B cell (primary cell): ENCODE measurements at regions not wholly inside any gene's neighbourhood (a gene's known extent, or its start where the extent isn't known, plus 50 kb on each side); places are given as distances from the start of the nearest gene placed in this dataset.

ENCODE experiments used
- ATAC-seq: fragments of 200-7000 bp; cut with Tn5 transposase; one replicate; pipeline ENCODE4 v1.10.0; 2021; ENCODE audit warnings: low read depth, mild to moderate bottlenecking, moderate number of reproducible peaks, moderate library complexity
- CTCF ChIA-PET: fragments of 350-600 bp; sonication (Branson Sonifier 250); formaldehyde crosslinking; loops from one replicate; lab custom pipeline; 2021; ENCODE audit warnings: antibody characterized with exemption, inconsistent platforms; lab: Charles Lee
- POLR2A ChIA-PET: fragments of 350-600 bp; sonication (Branson Sonifier 250); formaldehyde crosslinking; loops from one replicate; lab custom pipeline; 2021; ENCODE audit warnings: antibody characterized with exemption; lab: Charles Lee
- DNase-seq: peaks from one replicate; pipeline ENCODE4 v3.0.0; 2013
- H2AFZ ChIP-seq: 2 replicates; pipeline ENCODE4 v1.6.1; 2012; ENCODE audit warnings: mild to moderate bottlenecking, low read depth, low read length; ENCODE audit not compliant: insufficient read depth, poor library complexity, severe bottlenecking
- H3K27ac ChIP-seq, 2 donors: 1 replicate in 1 of 2; 2 replicates in 1 of 2; pipeline ENCODE4 v1.5.1; 2012 to 2013; ENCODE audit warnings: low read length in 2 of 2, mild to moderate bottlenecking in 2 of 2, moderate library complexity in 1 of 2
- H3K27me3 ChIP-seq, 4 experiments: fragments of 200-600 bp in 1 of 4; sonication (generic) in 1 of 4; replicated peaks in 1 of 4; 1 replicate in 2 of 4; 2 replicates in 2 of 4; pipeline versions ENCODE4 v1.6.1 to v1.7.0; 2013 to 2016; ENCODE audit warnings: low read length in 3 of 4, mild to moderate bottlenecking in 2 of 4, mixed read lengths in 1 of 4, moderate library complexity in 1 of 4; ENCODE audit not compliant: insufficient read depth in 4 of 4, control insufficient read depth in 3 of 4; ENCODE audit errors: control extremely low read depth in 1 of 4
- H3K36me3 ChIP-seq, 2 experiments: replicated peaks in 1 of 2; 1 replicate in 1 of 2; 2 replicates in 1 of 2; pipeline versions ENCODE4 v1.6.1 to v1.7.1; 2013; ENCODE audit warnings: low read length in 1 of 2; ENCODE audit not compliant: insufficient read depth in 2 of 2, control insufficient read depth in 1 of 2; ENCODE audit errors: control extremely low read depth in 1 of 2, extremely low read depth in 1 of 2
- H3K4me1 ChIP-seq, 2 donors: fragments of 200-600 bp in 1 of 2; sonication (generic) in 1 of 2; 1 replicate in 1 of 2; 2 replicates in 1 of 2; pipeline versions ENCODE4 v1.5.1 to v1.6.1; 2013 to 2017; ENCODE audit warnings: low read length in 2 of 2; ENCODE audit not compliant: control insufficient read depth in 2 of 2, insufficient read depth in 2 of 2
- H3K4me2 ChIP-seq: replicated peaks from 2 replicates; pipeline ENCODE3; 2012; ENCODE audit warnings: mild to moderate bottlenecking, low read depth, low read length; ENCODE audit not compliant: poor library complexity, severe bottlenecking
- H3K4me3 ChIP-seq, 5 experiments: fragments of 200-600 bp in 1 of 5; sonication (generic) in 1 of 5; 1 replicate in 3 of 5; 2 replicates in 2 of 5; pipeline versions ENCODE4 v1.5.1 to v1.7.0; 2011 to 2016; ENCODE audit warnings: low read length in 4 of 5, mild to moderate bottlenecking in 4 of 5, low read depth in 2 of 5, control low read depth in 1 of 5, moderate library complexity in 1 of 5; ENCODE audit not compliant: insufficient read depth in 1 of 5; ENCODE audit errors: control extremely low read depth in 1 of 5, extremely low read depth in 1 of 5
- H3K79me2 ChIP-seq: fragments of 200-600 bp; sonication (generic); one replicate; pipeline ENCODE4 v1.6.0; 2016; ENCODE audit warnings: low read length; ENCODE audit not compliant: control insufficient read depth, insufficient read depth
- H3K9ac ChIP-seq: fragments of 200-600 bp; sonication (generic); 2 replicates; pipeline ENCODE4 v1.6.1; 2017; ENCODE audit warnings: mild to moderate bottlenecking, low read length, moderate library complexity
- H3K9me3 ChIP-seq, 3 donors: one replicate each; pipeline versions ENCODE4 v1.6.1 to v1.7.1; 2013; ENCODE audit warnings: low read length in 2 of 3; ENCODE audit not compliant: control insufficient read depth in 2 of 3, insufficient read depth in 1 of 3; ENCODE audit errors: control extremely low read depth in 1 of 3
- H4K20me1 ChIP-seq: 2 replicates; pipeline ENCODE4 v1.6.0; 2012; ENCODE audit warnings: mild to moderate bottlenecking, low read length; ENCODE audit not compliant: insufficient read depth, control insufficient read depth, poor library complexity, severe bottlenecking
- H3K27ac Mint-ChIP-seq: one replicate; pipeline ENCODE4 v1.8.0; 2021; ENCODE audit warnings: mixed read lengths
- H3K27me3 Mint-ChIP-seq: one replicate; pipeline ENCODE4 v1.8.0; 2021; ENCODE audit warnings: mixed read lengths
- H3K4me1 Mint-ChIP-seq: one replicate; pipeline ENCODE4 v1.8.0; 2021; ENCODE audit warnings: mixed read lengths
- H3K4me3 Mint-ChIP-seq: one replicate; pipeline ENCODE4 v1.8.0; 2021; ENCODE audit warnings: mixed read lengths
- H3K9me3 Mint-ChIP-seq: one replicate; pipeline ENCODE4 v1.8.0; 2022; ENCODE audit warnings: mixed read lengths; ENCODE audit not compliant: insufficient read depth
- EZH2 ChIP-seq: IDR thresholded peaks from 2 replicates; pipeline ENCODE4 v1.6.1; 2012; ENCODE audit warnings: borderline replicate concordance, low read depth, mild to moderate bottlenecking, moderate library complexity, low read length; ENCODE audit not compliant: insufficient read depth, poor library complexity, severe bottlenecking
- WGBS: methylation state at CpG from one replicate; pipeline ENCODE4 v1.1.5; 2013; ENCODE audit warnings: missing lambda C conversion rate; ENCODE audit not compliant: insufficient coverage; 5-methylcytosine and 5-hydroxymethylcytosine counted together
- intact Hi-C: fragments of 100-400 bp; cut with micrococcal nuclease; formaldehyde crosslinking; loops from one replicate; pipeline ENCODE4 v1.10.0; 2022
- TF ChIP-seq, protein P1 (sequence below): fragments of 200-600 bp; IDR thresholded peaks from one replicate; pipeline ENCODE4 v1.8.0; 2022; ENCODE audit warnings: antibody characterized with exemption, mild to moderate bottlenecking

DNA sequence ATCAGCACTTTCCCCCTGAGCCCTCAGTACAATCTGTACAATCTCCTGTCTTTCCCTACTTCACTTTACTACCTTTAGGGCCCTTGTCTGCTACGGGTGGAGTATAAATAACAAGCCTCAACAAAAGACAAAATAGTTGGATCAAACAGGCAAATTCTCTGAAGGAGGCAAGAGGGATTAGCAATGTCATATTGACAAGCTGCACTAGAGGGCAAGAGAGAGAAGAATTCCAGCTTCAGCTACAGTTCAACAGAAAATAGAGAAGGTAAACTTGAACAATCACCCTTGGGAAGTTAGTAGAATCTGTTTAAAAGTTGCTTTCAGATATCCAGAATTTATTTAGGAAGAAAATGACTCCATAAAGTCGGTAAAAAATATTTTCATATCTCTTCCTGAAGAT lies 68.4 kb upstream of the IZUMO3 start:
- no peak overlapping the region for H3K4me2 ChIP-seq
- no peak overlapping the region for H2AFZ ChIP-seq
- H3K9ac ChIP-seq = no peak overlapping the region
- no peak for TF ChIP-seq EZH2
- TF ChIP-seq, protein P1, sequence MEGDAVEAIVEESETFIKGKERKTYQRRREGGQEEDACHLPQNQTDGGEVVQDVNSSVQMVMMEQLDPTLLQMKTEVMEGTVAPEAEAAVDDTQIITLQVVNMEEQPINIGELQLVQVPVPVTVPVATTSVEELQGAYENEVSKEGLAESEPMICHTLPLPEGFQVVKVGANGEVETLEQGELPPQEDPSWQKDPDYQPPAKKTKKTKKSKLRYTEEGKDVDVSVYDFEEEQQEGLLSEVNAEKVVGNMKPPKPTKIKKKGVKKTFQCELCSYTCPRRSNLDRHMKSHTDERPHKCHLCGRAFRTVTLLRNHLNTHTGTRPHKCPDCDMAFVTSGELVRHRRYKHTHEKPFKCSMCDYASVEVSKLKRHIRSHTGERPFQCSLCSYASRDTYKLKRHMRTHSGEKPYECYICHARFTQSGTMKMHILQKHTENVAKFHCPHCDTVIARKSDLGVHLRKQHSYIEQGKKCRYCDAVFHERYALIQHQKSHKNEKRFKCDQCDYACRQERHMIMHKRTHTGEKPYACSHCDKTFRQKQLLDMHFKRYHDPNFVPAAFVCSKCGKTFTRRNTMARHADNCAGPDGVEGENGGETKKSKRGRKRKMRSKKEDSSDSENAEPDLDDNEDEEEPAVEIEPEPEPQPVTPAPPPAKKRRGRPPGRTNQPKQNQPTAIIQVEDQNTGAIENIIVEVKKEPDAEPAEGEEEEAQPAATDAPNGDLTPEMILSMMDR = no peak
- H3K4me3 ChIP-seq = no peak overlapping the region
- no peaks in the 10 kb centered on the region for H3K9me3 ChIP-seq
- Mint-ChIP-seq H3K27me3 (no peaks in the 10 kb centered on the region), H3K27ac (no peak overlapping the region), H3K4me1 (no peaks in the 10 kb centered on the region), H3K4me3 (no peak overlapping the region), H3K9me3 (peaks cover 2% of the 10 kb centered on the region)
- no peaks in the 10 kb centered on the region for H3K27me3 ChIP-seq
- no peak for DNase-seq
- ChIA-PET POLR2A (no interaction called here), CTCF (no interaction called here)
- H3K4me1 ChIP-seq = no peaks in the 10 kb centered on the region
- WGBS = no CpG with 5 or more reads among the region's 2 CpGs
- H3K27ac ChIP-seq = no peak overlapping the region
- no peaks in the 10 kb centered on the region for H3K79me2 ChIP-seq
- intact Hi-C loops = no loop called here
- no peak for ATAC-seq
- no peaks in the 10 kb centered on the region for H4K20me1 ChIP-seq
- no peaks in the 10 kb centered on the region for H3K36me3 ChIP-seq

DNA sequence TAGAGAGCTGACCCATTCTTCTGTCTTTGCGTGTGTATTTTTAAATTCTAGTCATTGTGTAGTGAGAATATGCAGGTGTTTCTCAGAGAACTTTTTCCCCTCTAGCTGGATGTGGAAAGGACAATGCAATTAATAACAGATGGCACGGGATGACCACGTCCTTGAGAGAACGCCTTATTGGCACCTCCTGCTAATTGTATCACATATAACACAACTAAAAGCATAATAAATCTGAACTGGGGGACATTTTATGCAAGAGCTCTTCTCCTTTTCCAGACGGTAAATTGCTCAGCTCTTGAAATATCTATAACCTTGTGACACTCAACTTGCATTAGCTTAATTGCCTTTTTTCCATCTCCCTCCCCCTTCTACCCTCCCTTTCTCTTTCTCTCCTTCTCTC lies 62.9 kb upstream of the IZUMO3 start:
- H3K27me3 ChIP-seq = no peaks in the 10 kb centered on the region

More for the DNA sequence above, 62.9 kb upstream of the IZUMO3 start:
- Histone ChIP-seq H3K9me3 (no peaks in the 10 kb centered on the region), H4K20me1 (no peaks in the 10 kb centered on the region), H3K4me2 (no peak overlapping the region), H3K4me3 (no peak overlapping the region), H3K9ac (no peak overlapping the region), H3K36me3 (no peaks in the 10 kb centered on the region), H3K79me2 (no peaks in the 10 kb centered on the region), H3K27ac (no peak overlapping the region), H2AFZ (no peak overlapping the region), H3K4me1 (no peaks in the 10 kb centered on the region)
- intact Hi-C loops = no loop called here
- DNase-seq = no peak
- H3K27ac Mint-ChIP-seq = no peak overlapping the region
- POLR2A ChIA-PET = no interaction called here
- CTCF ChIA-PET = no interaction called here
- 78% methylated on average over 1 of the region's 5 CpGs for WGBS
- no peak for ATAC-seq
- peaks cover 6% of the 10 kb centered on the region for H3K9me3 Mint-ChIP-seq
- no peaks in the 10 kb centered on the region for H3K27me3 Mint-ChIP-seq
- TF ChIP-seq EZH2 = no peak
- TF ChIP-seq, protein P1 = no peak
- no peaks in the 10 kb centered on the region for H3K4me1 Mint-ChIP-seq
- H3K4me3 Mint-ChIP-seq = no peak overlapping the region
